Astrocyte (in vitro differentiated cells and primary cell): ENCODE measurements at regions not wholly inside any gene's neighbourhood (a gene's known extent, or its start where the extent isn't known, plus 50 kb on each side); places are given as distances from the start of the nearest gene placed in this dataset.
"Not testable (repeated sequence)": the region's sequence is repeated elsewhere in the genome, so short reads cannot be mapped to it uniquely, and the experiment has no call there.

ENCODE experiments used
- DNase-seq: peaks from one replicate; pipeline ENCODE4 v3.0.0-alpha.2; 2010; ENCODE audit warnings: low read depth
- FAIRE-seq: peaks from 2 replicates; lab custom pipeline; 2011; peaks lifted over from hg19 to GRCh38; lab: Jason Lieb, UNC
- H2AFZ ChIP-seq: 2 replicates; pipeline ENCODE4 v1.6.0; 2012; ENCODE audit warnings: low read depth, low read length, inconsistent platforms
- H3K27ac ChIP-seq: 2 replicates; pipeline ENCODE4 v1.5.1; 2011; ENCODE audit warnings: low read depth, low read length, inconsistent platforms
- H3K27me3 ChIP-seq: 2 replicates; pipeline ENCODE4 v1.6.0; 2011; ENCODE audit warnings: low read length, inconsistent platforms; ENCODE audit not compliant: insufficient read depth
- H3K36me3 ChIP-seq: 2 replicates; pipeline ENCODE4 v1.5.1; 2011; ENCODE audit warnings: low read length, inconsistent platforms; ENCODE audit not compliant: insufficient read depth
- H3K4me1 ChIP-seq: 2 replicates; pipeline ENCODE4 v1.5.1; 2011; ENCODE audit warnings: low read length, inconsistent platforms; ENCODE audit not compliant: insufficient read depth
- H3K4me2 ChIP-seq: 2 replicates; pipeline ENCODE4 v1.6.0; 2012; ENCODE audit warnings: low read length, inconsistent platforms
- H3K4me3 ChIP-seq: 2 replicates; pipeline ENCODE4 v1.5.1; 2011; ENCODE audit warnings: low read depth, mild to moderate bottlenecking, low read length, inconsistent platforms; ENCODE audit not compliant: insufficient read depth
- H3K79me2 ChIP-seq: 2 replicates; pipeline ENCODE4 v1.6.0; 2012; ENCODE audit warnings: mild to moderate bottlenecking, low read length, inconsistent platforms; ENCODE audit not compliant: insufficient read depth
- H3K9ac ChIP-seq: 2 replicates; pipeline ENCODE4 v1.6.0; 2012; ENCODE audit warnings: mild to moderate bottlenecking, low read length, inconsistent platforms
- H3K9me3 ChIP-seq: 2 replicates; pipeline ENCODE4 v1.5.1; 2012; ENCODE audit warnings: low read depth, mild to moderate bottlenecking, low read length, inconsistent platforms; ENCODE audit not compliant: insufficient read depth
- H4K20me1 ChIP-seq: 2 replicates; pipeline ENCODE4 v1.6.0; 2012; ENCODE audit warnings: low read length, inconsistent platforms; ENCODE audit not compliant: insufficient read depth
- H3K27ac Mint-ChIP-seq: one replicate; pipeline ENCODE4 v1.8.0; 2021; ENCODE audit warnings: mild to moderate bottlenecking, mixed read lengths; ENCODE audit not compliant: unreplicated experiment
- H3K27me3 Mint-ChIP-seq: one replicate; pipeline ENCODE4 v1.8.0; 2021; ENCODE audit warnings: low read depth, mixed read lengths; ENCODE audit not compliant: unreplicated experiment
- H3K36me3 Mint-ChIP-seq: one replicate; pipeline ENCODE4 v1.8.0; 2021; ENCODE audit warnings: low read depth, mixed read lengths; ENCODE audit not compliant: unreplicated experiment
- H3K4me1 Mint-ChIP-seq: one replicate; pipeline ENCODE4 v1.8.0; 2021; ENCODE audit warnings: low read depth, mixed read lengths; ENCODE audit not compliant: unreplicated experiment
- H3K4me3 Mint-ChIP-seq: one replicate; pipeline ENCODE4 v1.8.0; 2021; ENCODE audit warnings: mild to moderate bottlenecking, moderate library complexity, mixed read lengths; ENCODE audit not compliant: unreplicated experiment
- H3K9me3 Mint-ChIP-seq: one replicate; pipeline ENCODE4 v1.8.0; 2021; ENCODE audit warnings: mild to moderate bottlenecking, mixed read lengths; ENCODE audit not compliant: unreplicated experiment

GRCh38 chr9:42409581-42409980 lies 226.1 kb downstream of the SPATA31A6 start:
- H3K4me3 ChIP-seq, H3K27ac ChIP-seq, H3K4me3 Mint-ChIP-seq, H3K4me2 ChIP-seq, FAIRE-seq, H3K27me3 Mint-ChIP-seq, H3K4me1 ChIP-seq, H3K9me3 Mint-ChIP-seq, H2AFZ ChIP-seq, H3K4me1 Mint-ChIP-seq, H3K27me3 ChIP-seq, H3K27ac Mint-ChIP-seq, H3K79me2 ChIP-seq, H3K36me3 Mint-ChIP-seq, H3K9ac ChIP-seq, H3K9me3 ChIP-seq, H4K20me1 ChIP-seq, H3K36me3 ChIP-seq: not testable (repeated sequence)
- DNase-seq: peak; percentile 39

DNA sequence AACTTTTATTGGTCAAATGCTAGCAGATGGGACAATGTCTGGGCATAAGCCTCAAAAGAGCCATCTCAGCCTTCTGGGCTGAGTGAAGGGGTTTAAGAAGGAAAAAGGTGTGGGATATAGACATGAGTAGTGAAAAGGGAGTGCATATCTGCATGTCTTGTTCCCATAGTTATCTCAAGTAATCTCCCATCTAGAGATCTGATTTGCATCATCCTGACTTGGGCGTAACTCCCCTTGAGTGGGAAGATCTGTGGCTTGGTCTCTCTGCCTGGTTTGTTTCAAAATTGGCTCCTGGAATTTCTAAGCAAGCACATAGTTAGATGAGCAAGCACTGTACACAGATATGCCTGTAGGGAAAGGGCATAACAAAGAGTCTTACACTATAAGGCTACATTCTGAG lies 228.9 kb downstream of the SPATA31A6 start:
- not testable (repeated sequence) for H3K4me1 ChIP-seq, FAIRE-seq, H3K36me3 Mint-ChIP-seq, H3K79me2 ChIP-seq, H2AFZ ChIP-seq, H3K9ac ChIP-seq, H3K4me3 ChIP-seq, H3K27ac ChIP-seq, H3K4me1 Mint-ChIP-seq, H3K27ac Mint-ChIP-seq, H3K36me3 ChIP-seq, H4K20me1 ChIP-seq, DNase-seq, H3K9me3 ChIP-seq, H3K27me3 Mint-ChIP-seq, H3K9me3 Mint-ChIP-seq, H3K4me3 Mint-ChIP-seq, H3K4me2 ChIP-seq, H3K27me3 ChIP-seq

GRCh38 chr9:42414865-42415264 lies 231.4 kb downstream of the SPATA31A6 start:
- not testable (repeated sequence) for H3K9me3 Mint-ChIP-seq, DNase-seq, H3K36me3 ChIP-seq, H3K9me3 ChIP-seq, H2AFZ ChIP-seq, H3K4me2 ChIP-seq, H4K20me1 ChIP-seq, H3K4me3 Mint-ChIP-seq, H3K9ac ChIP-seq, H3K36me3 Mint-ChIP-seq, H3K4me3 ChIP-seq, H3K79me2 ChIP-seq, FAIRE-seq, H3K4me1 Mint-ChIP-seq, H3K27ac Mint-ChIP-seq, H3K27ac ChIP-seq, H3K27me3 Mint-ChIP-seq, H3K4me1 ChIP-seq, H3K27me3 ChIP-seq

DNA sequence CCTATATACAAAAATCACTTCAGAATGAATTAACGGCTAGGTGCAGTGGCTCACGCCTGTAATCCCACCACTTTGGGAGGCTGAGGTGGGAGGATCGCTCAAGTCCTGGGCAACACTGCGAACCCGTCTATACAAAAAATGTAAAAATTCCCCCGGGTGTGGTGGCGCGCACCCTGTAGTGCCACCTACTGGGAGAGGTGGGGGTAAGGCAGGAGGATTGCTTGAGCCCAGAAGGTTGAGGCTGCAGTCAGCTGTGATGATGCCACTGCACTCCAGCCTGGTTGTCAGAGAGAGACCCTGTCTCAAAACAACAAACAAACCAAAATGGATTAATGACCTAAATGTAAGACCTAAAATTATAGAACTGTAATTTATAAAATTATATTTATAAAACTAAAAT lies 236.2 kb downstream of the SPATA31A6 start:
- H3K4me2 ChIP-seq, H3K4me1 Mint-ChIP-seq, H3K79me2 ChIP-seq, H3K9me3 ChIP-seq, H4K20me1 ChIP-seq, H2AFZ ChIP-seq, H3K36me3 ChIP-seq, H3K4me1 ChIP-seq, H3K27me3 ChIP-seq, H3K9ac ChIP-seq, H3K36me3 Mint-ChIP-seq, FAIRE-seq, H3K4me3 Mint-ChIP-seq, H3K9me3 Mint-ChIP-seq, H3K4me3 ChIP-seq, H3K27me3 Mint-ChIP-seq, H3K27ac Mint-ChIP-seq, H3K27ac ChIP-seq, DNase-seq: not testable (repeated sequence)

DNA sequence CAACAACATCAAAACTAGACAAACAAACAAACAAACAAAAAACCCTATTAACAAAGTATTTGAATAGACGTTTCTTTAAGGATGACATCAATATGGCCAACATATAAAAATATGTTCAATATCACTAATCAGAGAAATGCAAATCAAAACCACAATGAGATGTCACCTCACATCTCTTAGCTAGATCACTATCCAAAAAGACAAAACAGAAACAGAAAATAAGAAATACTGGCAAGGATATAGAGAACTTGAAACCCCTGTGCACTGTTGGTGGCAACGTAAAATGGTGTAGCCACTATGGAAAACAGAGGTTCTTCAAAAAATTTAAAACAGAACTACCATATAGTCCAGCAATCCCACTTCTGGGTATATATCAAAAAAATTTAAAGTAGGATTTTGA lies 236.9 kb downstream of the SPATA31A6 start:
- not testable (repeated sequence) for H3K4me3 Mint-ChIP-seq, H2AFZ ChIP-seq, FAIRE-seq, H3K4me2 ChIP-seq, H4K20me1 ChIP-seq, H3K36me3 Mint-ChIP-seq, H3K79me2 ChIP-seq, H3K9me3 Mint-ChIP-seq, H3K4me1 ChIP-seq, H3K27me3 ChIP-seq, H3K36me3 ChIP-seq, H3K27me3 Mint-ChIP-seq, H3K27ac Mint-ChIP-seq, H3K4me1 Mint-ChIP-seq, H3K9ac ChIP-seq, H3K27ac ChIP-seq, H3K9me3 ChIP-seq, H3K4me3 ChIP-seq, DNase-seq

DNA sequence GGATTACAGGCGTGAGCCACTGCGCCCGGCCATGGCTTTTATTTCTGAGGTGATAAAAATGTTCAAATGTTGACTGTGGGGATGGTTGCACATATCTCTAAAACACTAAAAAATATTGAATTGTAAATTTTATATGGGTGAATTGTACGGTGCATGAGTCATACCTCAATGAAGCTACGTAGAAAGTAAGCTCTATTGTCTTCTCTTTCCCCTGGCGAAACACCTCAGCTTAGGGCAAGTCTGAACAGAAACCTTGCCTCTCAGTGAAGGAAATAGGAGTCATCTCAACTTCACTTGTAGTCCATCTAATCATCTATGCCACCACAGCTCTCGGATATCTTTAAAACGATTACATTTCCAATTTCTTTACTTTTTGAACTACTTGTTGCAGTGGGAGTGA lies 238.2 kb downstream of the SPATA31A6 start:
- H3K4me1 Mint-ChIP-seq, H3K27ac Mint-ChIP-seq, H3K36me3 Mint-ChIP-seq, H3K4me1 ChIP-seq, H2AFZ ChIP-seq, FAIRE-seq, H3K4me2 ChIP-seq, H3K9me3 Mint-ChIP-seq, H4K20me1 ChIP-seq, H3K27ac ChIP-seq, H3K36me3 ChIP-seq, H3K27me3 Mint-ChIP-seq, H3K4me3 Mint-ChIP-seq, H3K4me3 ChIP-seq, DNase-seq, H3K79me2 ChIP-seq, H3K27me3 ChIP-seq, H3K9me3 ChIP-seq, H3K9ac ChIP-seq: not testable (repeated sequence)
